ENCODE measurements at regions not wholly inside any gene's neighbourhood (a gene's known extent, or its start where the extent isn't known, plus 50 kb on each side); places are given as distances from the start of the nearest gene placed in this dataset.
"Not testable (repeated sequence)": the region's sequence is repeated elsewhere in the genome, so short reads cannot be mapped to it uniquely, and the experiment has no call there.

DNA sequence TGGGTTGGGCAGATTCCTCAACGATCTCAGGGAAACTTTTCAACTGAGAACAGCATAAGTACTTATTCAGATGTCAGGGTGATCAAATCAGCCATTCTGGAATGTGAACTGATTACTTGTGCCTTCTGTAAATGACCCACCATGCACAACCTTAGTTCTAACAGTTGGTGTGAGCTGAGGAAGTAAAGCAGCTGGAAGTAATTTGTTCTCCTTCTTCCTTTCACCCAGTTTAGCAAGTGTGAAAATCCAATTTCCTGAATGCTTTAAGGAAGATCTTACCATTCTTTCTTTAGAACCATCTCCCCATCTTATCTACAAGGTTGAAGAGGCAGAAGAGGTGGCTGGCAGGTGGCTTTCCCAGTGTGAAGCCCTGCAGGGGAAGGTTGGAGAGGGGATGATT lies 781.6 kb downstream of the ETS1 start:
- no peak for DNase-seq

GRCh38 chr11:127804747-127805400 lies 782.5 kb downstream of the ETS1 start:
- no peak for DNase-seq

DNA sequence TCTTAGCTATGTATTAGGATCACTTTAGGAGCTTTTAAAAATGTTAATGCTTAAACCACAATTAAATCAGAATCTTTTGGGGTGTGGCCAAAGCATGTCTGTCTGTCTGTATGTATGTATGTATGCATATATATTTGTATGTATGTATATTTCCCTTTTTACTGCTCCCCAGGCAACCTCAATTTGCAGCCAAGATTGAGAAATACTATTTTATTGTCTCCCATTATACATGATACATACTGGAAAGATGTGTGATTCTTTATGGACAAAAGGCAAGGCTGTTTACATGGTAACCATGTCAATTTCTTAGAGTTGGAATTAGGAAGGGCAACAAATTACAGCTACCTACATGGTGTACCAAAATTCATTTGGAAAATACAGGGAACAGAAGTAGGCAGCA lies 783.6 kb downstream of the ETS1 start:
- DNase-seq: no peak

DNA sequence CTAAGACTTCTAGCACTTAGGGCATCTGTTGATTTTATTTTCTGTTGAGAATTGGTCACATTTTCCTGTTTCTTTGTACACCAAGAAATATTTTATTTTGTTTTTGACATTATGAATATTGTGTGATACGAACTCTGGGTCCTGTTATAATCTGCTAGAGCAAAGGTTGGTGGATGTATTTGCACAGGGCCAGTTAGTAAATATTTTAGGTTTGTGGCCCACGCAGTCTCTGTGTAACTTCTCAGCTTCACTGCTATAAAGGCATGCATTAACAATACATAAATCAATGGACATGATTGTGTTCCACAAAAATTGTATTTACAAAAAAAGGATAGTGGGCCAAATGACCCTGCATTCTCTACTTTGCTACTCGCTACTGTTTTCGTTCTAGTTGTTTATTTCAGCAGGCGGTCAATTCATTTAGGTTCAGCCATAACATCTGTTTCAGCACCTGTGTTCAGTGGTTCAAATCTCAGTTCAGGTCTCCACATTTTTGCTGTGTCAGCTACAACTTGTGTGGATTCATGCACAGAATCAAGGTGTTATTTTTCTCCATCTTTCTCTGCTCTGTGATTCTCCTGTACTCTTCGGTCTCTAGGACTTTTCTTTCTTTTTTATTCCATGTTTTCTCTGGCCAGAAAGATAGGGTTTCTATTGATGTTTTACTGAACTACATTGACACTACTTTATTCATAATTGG lies 786.2 kb downstream of the ETS1 start:
- DNase-seq: no peak

- DNase-seq: no peak
Observed at GRCh38 chr11:127795326-127795725, 792.0 kb downstream of the ETS1 start.

- no peak for DNase-seq
Observed at GRCh38 chr11:127791844-127792243, 791.3 kb upstream of the KIRREL3 start.

- no peak for DNase-seq
Observed at GRCh38 chr11:127790592-127790991, 790.0 kb upstream of the KIRREL3 start.

- DNase-seq: no peak
Observed at GRCh38 chr11:127789927-127790326, 789.4 kb upstream of the KIRREL3 start.

- DNase-seq: not testable (repeated sequence)
Observed at GRCh38 chr11:127772938-127773337, 772.4 kb upstream of the KIRREL3 start.

- not testable (repeated sequence) for DNase-seq
Observed at GRCh38 chr11:127768931-127769330, 768.4 kb upstream of the KIRREL3 start.

DNA sequence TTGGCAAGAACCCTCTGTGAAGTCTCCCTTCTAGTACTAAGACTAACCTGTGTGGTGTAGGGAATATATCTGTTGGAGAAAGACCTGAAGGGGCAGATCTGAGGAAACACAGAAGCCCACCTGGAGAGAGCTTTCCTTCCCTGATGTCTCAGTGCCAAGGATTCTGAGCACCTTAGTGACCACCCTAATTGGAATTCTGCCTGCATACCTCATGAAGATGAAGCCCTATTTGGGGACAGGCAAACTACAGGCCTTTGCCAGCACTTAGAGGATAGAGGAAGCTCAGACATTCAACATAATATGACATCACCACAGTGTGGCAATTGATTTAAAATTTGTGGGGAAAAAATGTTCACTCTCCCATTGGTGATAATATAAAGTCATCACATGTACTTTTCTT lies 766.2 kb upstream of the KIRREL3 start:
- no peak for DNase-seq

- DNase-seq: no peak
Observed at GRCh38 chr11:127738771-127739286, 738.3 kb upstream of the KIRREL3 start.

DNA sequence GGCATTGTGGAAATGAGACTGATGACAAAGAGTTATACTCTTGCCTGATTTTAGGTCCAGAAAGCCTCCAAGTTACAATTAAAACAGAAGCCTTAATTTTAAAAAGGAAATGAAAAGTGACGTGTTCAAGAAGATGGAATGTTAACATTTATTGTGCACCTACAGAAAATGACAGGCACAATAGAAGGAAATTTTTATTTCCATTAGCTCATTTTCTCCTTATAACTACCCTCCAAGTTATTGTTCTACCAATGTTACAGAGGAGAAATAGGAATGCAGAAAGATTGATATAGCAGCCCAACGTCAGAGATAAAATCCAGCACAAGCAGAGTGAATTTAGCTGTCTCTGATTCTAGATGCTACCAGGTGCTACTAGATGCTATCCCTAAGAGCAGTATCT lies 736.9 kb upstream of the KIRREL3 start:
- DNase-seq: no peak

DNA sequence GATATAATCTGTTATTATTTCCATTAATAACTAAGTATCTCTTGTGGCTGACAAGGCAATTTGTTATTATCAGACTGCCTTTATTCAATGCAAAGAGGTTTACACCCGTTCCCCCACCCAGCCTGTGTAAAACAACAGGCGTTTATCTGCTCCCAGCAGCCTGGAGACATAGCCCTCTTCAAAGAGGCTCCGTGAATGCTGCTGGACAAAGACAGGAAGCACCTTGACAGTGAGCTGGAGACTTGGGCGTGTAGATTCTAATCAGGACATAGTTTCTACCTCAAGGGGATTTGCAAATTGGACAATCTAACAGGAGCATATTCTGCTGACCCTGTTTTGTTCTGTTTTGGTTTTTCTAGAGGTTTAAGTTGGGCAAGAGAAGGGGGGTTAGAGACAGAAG lies 733.0 kb upstream of the KIRREL3 start:
- no peak for DNase-seq

DNA sequence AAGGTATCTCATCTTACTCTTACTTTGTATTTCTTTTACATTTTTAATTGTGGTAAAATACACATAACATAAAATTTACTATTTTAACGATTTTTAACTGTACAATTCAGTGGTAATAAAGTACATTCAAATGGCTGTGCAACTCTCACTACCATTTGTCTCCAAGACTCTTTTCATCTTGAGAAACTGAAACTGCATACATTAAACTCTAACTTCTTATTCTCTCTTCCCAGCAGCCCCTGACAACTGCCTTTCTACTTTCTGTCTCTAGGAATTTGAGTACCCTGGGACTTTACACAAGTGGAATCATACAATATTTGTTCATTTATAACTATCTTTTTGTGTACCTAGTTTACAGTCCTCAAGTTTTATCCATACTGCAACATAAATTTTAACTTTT lies 725.8 kb upstream of the KIRREL3 start:
- no peak for DNase-seq

DNA sequence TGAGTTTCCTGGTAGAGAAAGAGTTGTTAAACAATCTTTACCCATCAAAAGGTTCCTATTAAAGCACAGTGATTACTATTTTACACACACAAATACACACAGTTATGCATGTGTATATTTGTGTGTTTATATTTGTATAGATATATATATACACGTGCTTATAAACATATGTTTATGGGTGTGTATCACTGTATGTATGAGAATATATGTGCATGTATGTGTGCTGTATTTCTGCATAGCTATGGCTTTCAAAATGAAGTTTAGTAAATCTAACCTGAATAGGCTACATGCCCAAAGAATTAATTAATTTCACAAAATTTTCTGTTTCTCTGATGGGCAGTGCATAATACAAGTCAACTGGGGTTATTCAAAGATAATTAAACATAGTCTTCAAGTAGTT lies 723.1 kb upstream of the KIRREL3 start:
- DNase-seq: no peak

DNA sequence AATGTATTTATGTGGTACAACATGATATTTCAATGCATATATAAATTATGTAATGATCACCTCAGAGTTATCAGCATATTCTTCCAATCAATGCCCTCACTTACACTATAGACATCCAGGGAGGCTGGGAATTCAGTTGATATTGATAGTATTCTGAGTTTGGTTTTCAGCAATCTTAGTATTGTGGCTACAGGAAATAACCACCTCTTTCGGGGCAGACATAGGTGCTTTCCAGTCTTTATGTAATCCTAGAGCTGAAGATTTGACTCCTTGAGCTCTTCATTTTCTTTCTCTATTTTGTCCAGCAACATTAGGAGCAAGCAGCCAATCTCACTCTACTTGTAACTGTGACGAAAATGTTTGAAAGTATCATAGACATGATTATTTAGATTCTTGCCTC lies 712.7 kb upstream of the KIRREL3 start:
- DNase-seq: no peak

- no peak for DNase-seq
Observed at GRCh38 chr11:127711748-127712147, 711.2 kb upstream of the KIRREL3 start.

DNA sequence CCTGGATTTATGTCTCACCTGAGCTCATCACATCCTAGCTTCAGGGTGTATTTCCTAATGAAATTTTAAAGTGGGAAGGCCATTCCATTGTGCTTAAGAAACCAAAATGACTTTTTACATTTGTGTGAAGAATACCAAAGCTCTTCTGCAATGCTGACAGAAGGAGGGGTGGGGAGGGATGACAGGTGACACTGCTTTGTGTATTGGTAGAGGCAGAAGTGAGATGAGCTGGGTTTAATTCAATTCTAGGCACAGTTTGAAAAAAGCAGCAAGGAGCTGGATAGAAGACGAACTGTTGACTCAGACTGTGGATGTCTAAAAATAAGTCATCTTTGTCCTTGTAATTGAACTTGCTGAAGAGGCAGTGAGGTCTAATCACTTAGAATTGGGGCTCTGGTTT lies 710.3 kb upstream of the KIRREL3 start:
- DNase-seq: no peak

GRCh38 chr11:127709960-127710359 lies 709.4 kb upstream of the KIRREL3 start:
- DNase-seq: no peak

DNA sequence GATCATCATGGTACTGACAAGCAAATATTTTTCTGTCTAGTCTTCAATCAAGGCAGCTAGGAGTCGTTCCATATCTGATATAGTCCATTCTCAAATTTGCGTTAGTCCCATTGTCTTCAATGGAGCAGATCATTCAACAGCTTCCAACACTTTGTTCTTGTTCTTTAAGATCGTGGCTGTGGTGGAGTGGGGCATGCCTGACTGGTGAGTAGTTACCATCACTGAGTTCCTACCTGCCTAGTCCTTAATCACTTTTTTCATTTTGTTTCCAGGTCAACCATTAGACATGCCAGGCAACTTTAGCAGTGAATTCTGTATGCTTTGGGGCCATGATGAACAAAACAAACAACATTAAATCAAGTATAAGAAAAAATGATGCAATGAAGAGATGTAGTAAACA lies 693.1 kb upstream of the KIRREL3 start:
- no peak for DNase-seq

DNA sequence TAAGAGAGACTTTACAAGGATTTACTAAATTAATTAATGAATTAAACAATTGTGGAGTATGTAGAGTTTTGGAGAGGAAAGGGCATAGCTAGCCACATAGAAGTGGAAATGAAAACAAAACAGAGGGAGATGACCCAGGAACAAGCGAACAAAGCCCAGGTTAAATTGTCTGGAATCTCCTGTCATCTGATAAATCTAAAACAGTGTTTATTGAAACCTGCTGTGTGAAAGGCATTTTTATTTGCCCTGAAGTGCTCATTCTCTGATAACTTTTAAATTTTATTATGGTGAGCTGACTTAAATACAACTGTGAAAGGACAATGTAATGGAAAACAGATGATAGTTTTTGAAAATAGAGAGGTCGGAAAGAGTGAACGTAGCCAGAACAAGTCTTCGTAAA lies 682.8 kb upstream of the KIRREL3 start:
- DNase-seq: no peak

DNA sequence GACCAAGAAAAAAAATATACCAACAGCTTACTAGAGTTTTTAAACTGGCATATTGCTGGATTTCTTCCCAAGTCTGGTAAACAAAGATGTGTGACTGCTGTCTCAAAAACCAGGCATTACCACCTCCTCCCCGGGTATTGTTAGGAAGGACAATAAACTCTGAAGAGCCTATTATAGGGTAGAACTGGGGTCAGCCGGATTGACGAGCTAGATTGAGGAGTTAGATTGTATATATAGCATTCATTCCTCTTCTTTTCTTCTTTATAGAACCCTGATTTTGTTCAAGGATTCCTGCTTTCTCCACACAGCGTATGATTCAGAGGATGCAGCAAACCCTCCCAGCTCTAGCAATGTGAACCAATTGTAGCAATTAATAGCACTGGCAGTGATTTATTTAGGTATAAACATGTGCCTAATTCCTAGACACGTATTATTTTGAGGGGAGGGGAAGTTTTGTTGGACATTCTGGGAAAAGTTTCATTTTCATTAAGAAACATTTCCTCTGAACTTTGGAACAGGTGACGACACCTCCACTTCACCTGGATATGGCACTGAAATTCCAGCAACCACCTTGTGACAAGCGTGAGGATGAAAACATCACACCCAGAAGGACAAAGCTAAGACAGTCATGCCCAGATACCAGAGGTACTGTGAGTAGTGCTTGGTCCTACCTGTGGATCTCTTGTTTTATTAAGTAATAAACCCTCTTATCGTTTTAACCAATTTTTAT lies 679.4 kb upstream of the KIRREL3 start:
- no peak for DNase-seq

- no peak for DNase-seq
Observed at GRCh38 chr11:127678631-127679030, 678.1 kb upstream of the KIRREL3 start.
